Stomach smooth muscle (tissue), 2 donors: ENCODE measurements at regions not wholly inside any gene's neighbourhood (a gene's known extent, or its start where the extent isn't known, plus 50 kb on each side); places are given as distances from the start of the nearest gene placed in this dataset.

Experiments
- H3K27ac ChIP-seq: one replicate; pipeline ENCODE4 v1.7.0; 2013; ENCODE audit warnings: mild to moderate bottlenecking, low read length, inconsistent platforms
- H3K27me3 ChIP-seq, 2 donors: one replicate each; pipeline ENCODE4 v1.7.0; 2013; ENCODE audit warnings: low read length in 2 of 2; ENCODE audit not compliant: insufficient read depth in 2 of 2, control insufficient read depth in 1 of 2
- H3K36me3 ChIP-seq, 2 donors: one replicate each; pipeline ENCODE4 v1.7.0; 2013; ENCODE audit warnings: low read length in 2 of 2; ENCODE audit not compliant: control insufficient read depth in 2 of 2, insufficient read depth in 2 of 2
- H3K4me1 ChIP-seq: one replicate; pipeline ENCODE4 v1.7.0; 2013; ENCODE audit warnings: low read length; ENCODE audit not compliant: control insufficient read depth, insufficient read depth
- H3K4me3 ChIP-seq, 2 donors: one replicate each; pipeline ENCODE4 v1.7.0; 2013; ENCODE audit warnings: low read length in 2 of 2
- H3K9ac ChIP-seq, 2 donors: one replicate each; pipeline ENCODE4 v1.7.0; 2013; ENCODE audit warnings: low read length in 2 of 2, mild to moderate bottlenecking in 1 of 2
- H3K9me3 ChIP-seq, 2 donors: one replicate each; pipeline ENCODE4 v1.7.0; 2013; ENCODE audit warnings: low read length in 2 of 2; ENCODE audit not compliant: control insufficient read depth in 2 of 2
- donor health status: healthy.
- donor health status: Pancreatic carcinoma.

DNA sequence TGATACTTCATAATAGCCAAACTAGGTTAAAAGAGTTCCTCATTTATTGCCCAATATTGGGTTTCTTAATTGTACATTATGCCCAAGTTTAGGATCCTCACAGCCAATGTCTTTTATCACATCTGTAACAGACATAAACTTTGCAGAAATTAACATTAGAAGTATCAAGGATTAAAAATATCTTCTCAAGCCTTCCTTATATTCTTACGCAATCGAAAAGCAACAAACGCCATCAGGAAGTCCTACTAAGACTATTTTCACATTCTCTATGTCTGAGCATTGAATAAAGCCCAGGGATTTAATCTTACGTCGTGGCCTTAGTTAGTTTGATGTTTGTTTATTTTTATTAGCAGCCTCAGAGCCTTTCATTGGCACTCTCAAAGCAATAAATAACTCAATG is 1660.4 kb upstream of the MIR17HG start:
- Histone ChIP-seq H3K27me3 (no peaks in the 10 kb centered on the region), H3K36me3 (no peaks in the 10 kb centered on the region), H3K4me1 (no peaks in the 10 kb centered on the region), H3K9ac (no peak overlapping the region), H3K9me3 (no peaks in the 10 kb centered on the region), H3K4me3 (no peak overlapping the region), H3K27ac (no peak overlapping the region)

DNA sequence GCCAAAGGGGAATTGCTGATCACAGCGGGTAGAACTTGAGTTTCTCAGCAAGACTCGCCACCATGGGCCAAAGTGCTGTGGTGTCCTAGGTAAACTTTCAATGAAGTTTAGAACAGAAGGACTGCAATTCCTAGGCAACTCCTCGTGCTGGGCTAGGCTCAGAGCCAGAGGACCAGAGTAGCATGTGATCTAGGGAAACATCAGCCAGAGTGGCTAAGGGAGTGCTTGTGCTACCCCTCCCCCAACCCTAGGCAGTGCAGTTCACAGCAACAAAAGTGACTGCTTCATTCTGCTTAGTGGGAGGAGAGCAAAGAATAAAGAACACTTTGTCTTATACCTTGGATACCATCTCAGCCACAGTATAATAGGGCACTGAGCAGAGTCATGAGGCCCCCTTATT is 1658.6 kb upstream of the MIR17HG start:
- no peaks in the 10 kb centered on the region for H3K27me3 ChIP-seq
- no peak overlapping the region for H3K9ac ChIP-seq
- H3K9me3 ChIP-seq = no peaks in the 10 kb centered on the region
- H3K4me1 ChIP-seq = no peaks in the 10 kb centered on the region
- H3K27ac ChIP-seq = no peak overlapping the region
- no peak overlapping the region for H3K4me3 ChIP-seq
- no peaks in the 10 kb centered on the region for H3K36me3 ChIP-seq

DNA sequence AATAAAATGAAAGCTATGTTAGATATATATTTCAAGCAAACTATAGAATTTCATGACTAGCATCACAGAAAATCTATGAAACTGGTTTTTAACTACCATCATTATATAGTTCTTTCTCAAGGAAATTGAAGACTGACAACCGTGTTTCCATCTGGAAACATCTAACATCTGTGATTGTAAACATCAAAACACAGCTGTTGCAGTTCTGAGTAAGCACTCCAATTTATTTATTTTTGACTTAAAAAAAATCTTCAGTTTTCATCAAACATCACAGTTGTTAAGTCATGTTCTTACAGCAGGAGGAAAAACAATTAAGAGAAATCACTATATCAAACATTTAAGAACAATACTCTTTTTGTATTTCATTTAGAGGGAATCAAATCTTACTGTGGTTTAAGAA is 1653.0 kb upstream of the MIR17HG start:
- H3K4me1 ChIP-seq = no peaks in the 10 kb centered on the region
- H3K27me3 ChIP-seq = no peaks in the 10 kb centered on the region
- no peaks in the 10 kb centered on the region for H3K9me3 ChIP-seq
- H3K4me3 ChIP-seq = no peak overlapping the region
- H3K27ac ChIP-seq = no peak overlapping the region
- H3K9ac ChIP-seq = no peak overlapping the region
- H3K36me3 ChIP-seq = no peaks in the 10 kb centered on the region

DNA sequence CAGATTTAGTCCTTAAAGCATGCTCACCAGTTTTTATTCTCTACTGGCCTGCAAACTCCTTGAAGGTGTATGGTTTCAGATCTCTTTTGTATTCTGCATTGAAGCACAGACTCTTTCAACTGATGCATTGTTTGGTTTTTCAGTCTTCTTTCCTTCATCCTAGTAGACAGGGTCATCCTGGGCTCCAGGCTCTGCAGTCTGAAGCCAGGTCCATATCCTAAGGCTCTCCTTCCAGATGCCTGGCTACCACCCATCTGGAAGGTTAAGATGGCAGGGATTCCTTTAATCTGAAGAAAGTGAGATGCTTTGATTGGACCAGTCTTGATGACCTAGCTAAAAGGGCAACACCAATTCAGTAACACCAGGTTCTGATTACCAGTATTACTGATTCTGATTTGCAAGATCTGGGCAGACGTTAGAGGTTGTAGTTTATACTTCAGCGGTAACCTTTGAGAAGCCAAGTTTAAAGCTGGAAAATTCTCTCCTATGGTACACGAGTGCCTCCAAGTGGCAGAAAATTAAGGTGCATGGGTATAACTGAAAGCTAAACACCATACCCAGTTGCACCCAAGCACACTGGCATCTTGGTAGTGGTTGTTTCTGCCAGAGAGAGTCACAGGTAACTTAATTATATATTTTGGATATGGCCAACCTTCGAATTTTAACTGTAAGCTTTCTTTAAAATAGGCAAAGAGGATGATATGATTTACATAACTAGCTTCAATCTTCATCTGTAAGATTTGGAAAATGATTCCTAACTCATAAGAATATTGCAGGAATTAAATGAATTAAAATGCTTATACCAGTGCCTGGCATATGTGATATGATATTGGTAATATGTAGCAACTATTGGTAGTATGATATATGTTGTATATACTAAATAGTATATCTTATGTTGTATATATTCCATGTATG is 1651.9 kb upstream of the MIR17HG start:
- Histone ChIP-seq H3K9ac (no peak overlapping the region), H3K27ac (no peak overlapping the region), H3K4me1 (no peaks in the 10 kb centered on the region), H3K9me3 (no peaks in the 10 kb centered on the region), H3K27me3 (no peaks in the 10 kb centered on the region), H3K4me3 (no peak overlapping the region), H3K36me3 (no peaks in the 10 kb centered on the region)

DNA sequence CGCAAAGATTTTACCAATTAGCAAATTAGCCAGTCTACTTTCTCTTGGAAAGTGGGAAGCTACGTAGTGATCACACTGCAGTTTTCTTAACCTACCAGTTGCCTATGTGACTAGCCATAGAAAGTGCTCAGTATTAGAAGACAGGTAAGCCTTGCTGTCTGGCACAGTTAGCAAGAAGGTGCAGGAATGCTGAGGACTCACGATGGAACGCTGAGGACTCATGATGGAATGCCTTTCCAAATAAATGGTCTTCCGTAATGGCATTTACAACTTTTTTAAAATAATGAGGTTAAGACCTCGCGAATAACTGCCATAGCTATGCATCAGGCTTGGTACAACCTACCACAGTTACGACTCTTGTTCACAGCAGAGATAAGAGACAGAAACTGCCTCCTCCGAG is 1645.6 kb upstream of the MIR17HG start:
- Histone ChIP-seq H3K27me3 (no peaks in the 10 kb centered on the region), H3K27ac (no peak overlapping the region), H3K9me3 (no peaks in the 10 kb centered on the region), H3K36me3 (no peaks in the 10 kb centered on the region), H3K4me3 (no peak overlapping the region), H3K9ac (no peak overlapping the region), H3K4me1 (no peaks in the 10 kb centered on the region)

DNA sequence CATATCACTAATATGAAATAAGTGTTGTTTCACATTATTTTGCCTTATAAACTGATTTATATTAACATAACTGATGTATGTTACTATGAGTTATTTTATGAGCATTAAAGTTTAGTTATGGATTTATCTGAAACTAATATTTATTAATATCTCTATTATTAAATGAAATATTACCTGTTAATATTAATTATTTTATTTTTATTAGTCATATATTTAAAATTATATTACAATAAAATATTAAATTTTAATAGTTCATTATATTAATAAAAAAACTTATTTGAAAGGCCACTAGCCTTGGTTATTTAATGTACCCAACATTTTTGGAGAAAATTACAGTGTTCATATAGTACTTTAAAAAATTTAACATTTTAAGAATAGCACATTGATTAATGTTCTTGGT is 1643.4 kb upstream of the MIR17HG start:
- no peaks in the 10 kb centered on the region for H3K36me3 ChIP-seq
- H3K9ac ChIP-seq = no peak overlapping the region
- no peaks in the 10 kb centered on the region for H3K4me1 ChIP-seq
- H3K27me3 ChIP-seq = no peaks in the 10 kb centered on the region
- H3K9me3 ChIP-seq = no peaks in the 10 kb centered on the region
- H3K4me3 ChIP-seq = no peak overlapping the region
- H3K27ac ChIP-seq = no peak overlapping the region

DNA sequence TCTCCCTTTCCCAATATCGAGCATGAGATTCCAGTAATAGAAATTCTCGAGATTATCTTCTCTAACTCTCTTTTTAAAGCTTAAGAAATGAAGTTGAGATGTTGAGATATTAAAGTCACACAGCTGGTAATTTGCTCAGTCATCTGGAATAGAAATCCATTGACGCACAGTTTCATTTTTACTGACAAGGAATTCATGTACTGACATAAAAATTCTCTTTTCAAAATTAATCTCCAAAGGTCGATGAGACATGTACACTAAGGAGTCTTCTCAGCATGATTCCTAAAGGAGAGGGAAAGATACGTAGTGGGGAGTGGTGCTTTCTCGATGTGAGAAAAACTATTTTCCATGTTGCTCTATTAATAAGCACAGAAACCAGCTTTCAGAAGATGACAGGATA is 1639.5 kb upstream of the MIR17HG start:
- Histone ChIP-seq H3K4me3 (no peak overlapping the region), H3K27ac (no peak overlapping the region), H3K27me3 (no peaks in the 10 kb centered on the region), H3K9me3 (no peaks in the 10 kb centered on the region), H3K9ac (no peak overlapping the region), H3K36me3 (no peaks in the 10 kb centered on the region), H3K4me1 (no peaks in the 10 kb centered on the region)

DNA sequence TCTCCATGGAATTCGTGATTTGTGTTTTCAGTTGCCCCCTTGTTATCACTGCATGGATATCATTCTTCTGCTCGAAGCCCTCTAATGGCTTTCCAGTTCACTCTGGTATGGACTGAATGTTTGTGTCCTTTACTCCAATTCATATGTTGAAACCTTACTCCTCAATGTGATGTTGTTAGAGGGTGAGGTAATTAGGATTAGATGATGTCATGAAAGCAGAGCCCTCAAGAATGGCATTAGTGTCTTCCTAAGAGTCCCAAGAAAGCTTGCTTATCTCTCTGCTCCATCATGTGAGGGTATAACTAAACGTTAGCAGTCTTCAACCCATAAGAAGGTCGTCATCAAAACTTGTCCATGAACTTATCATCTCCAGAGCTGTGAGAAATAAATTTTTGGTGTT is 1626.3 kb upstream of the MIR17HG start:
- H3K36me3 ChIP-seq = no peaks in the 10 kb centered on the region
- H3K4me1 ChIP-seq = no peaks in the 10 kb centered on the region
- no peak overlapping the region for H3K27ac ChIP-seq
- H3K4me3 ChIP-seq = no peak overlapping the region
- H3K9me3 ChIP-seq = no peaks in the 10 kb centered on the region
- no peaks in the 10 kb centered on the region for H3K27me3 ChIP-seq
- no peak overlapping the region for H3K9ac ChIP-seq

DNA sequence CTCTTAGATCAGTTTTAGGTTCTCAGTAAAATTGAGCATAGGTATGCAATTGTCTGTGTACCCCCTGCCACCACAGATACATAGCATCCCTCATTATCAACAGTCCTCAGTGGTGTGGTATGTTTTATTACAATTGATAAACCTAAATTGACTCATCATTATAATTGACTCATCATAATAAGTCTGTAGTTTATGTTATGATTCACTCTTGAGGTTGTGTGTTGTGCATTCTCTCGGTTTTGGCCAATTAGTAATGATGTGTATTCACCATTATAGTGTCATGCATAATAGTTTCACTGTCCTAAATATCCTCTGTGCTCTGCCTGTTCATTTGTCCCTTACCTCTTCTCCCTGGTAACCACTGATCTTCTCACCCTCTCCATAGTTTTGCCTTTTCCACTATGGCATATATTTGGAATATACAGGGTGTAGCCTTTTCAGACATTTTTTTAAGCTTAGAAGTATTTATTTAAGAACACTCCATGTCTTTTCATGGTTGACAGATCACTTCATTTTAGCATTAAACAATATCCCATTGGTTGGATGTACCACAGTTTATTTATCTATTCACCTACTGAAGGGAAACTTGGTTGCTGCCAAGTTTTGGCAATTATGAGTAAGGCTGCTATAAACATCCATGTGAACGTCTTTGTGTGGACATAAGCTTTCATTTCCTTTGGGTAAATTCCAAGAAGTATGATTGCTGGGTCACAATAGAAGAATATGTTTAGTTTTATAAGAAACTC is 1620.6 kb upstream of the MIR17HG start:
- Histone ChIP-seq H3K9ac (no peak overlapping the region), H3K36me3 (no peaks in the 10 kb centered on the region), H3K4me1 (no peaks in the 10 kb centered on the region), H3K9me3 (no peaks in the 10 kb centered on the region), H3K4me3 (no peak overlapping the region), H3K27me3 (no peaks in the 10 kb centered on the region), H3K27ac (no peak overlapping the region)

- Histone ChIP-seq H3K9me3 (no peaks in the 10 kb centered on the region), H3K27me3 (no peaks in the 10 kb centered on the region), H3K9ac (no peak overlapping the region)
Observed at GRCh38 chr13:89733829-89734228, 1613.7 kb upstream of the MIR17HG start.

DNA sequence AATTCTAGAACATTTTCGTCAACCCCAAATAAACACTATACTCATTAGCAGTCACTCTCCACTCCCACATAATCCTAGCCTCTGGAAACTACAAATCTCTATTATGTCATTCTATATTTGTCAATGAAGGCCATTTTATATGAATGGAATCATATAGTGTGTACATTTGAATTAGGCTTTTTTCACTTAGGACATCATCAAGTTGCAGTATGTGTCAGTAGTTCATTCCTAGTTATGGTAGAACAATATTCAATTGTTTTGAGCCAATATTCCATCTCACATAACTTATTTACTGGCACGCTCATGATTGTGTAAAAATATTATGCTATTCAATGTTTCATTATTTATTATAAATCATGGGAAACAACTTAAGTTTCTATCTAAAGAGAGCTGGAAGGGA is 1610.4 kb upstream of the MIR17HG start:
- Histone ChIP-seq H3K4me1 (no peaks in the 10 kb centered on the region), H3K27me3 (no peaks in the 10 kb centered on the region), H3K4me3 (no peak overlapping the region), H3K9ac (no peak overlapping the region), H3K9me3 (no peaks in the 10 kb centered on the region), H3K36me3 (no peaks in the 10 kb centered on the region), H3K27ac (no peak overlapping the region)

More at GRCh38 chr13:89733829-89734228, 1613.7 kb upstream of the MIR17HG start:
- H3K4me1 ChIP-seq = no peaks in the 10 kb centered on the region
- no peak overlapping the region for H3K4me3 ChIP-seq
- no peaks in the 10 kb centered on the region for H3K36me3 ChIP-seq
- no peak overlapping the region for H3K27ac ChIP-seq
